NOMO-1 (cell line): ENCODE measurements at regions not wholly inside any gene's neighbourhood (a gene's known extent, or its start where the extent isn't known, plus 50 kb on each side); places are given as distances from the start of the nearest gene placed in this dataset.

ENCODE experiments used
- DNase-seq, 2 experiments: peaks; one replicate each; lab custom pipeline; 2025; ENCODE audit not compliant: unreplicated experiment in 2 of 2; lab: John Stamatoyannopoulos, UW

- DNase-seq = no peak
Measured at GRCh38 chr6:170137176-170137891, 153.5 kb downstream of the DLL1 start.

DNA sequence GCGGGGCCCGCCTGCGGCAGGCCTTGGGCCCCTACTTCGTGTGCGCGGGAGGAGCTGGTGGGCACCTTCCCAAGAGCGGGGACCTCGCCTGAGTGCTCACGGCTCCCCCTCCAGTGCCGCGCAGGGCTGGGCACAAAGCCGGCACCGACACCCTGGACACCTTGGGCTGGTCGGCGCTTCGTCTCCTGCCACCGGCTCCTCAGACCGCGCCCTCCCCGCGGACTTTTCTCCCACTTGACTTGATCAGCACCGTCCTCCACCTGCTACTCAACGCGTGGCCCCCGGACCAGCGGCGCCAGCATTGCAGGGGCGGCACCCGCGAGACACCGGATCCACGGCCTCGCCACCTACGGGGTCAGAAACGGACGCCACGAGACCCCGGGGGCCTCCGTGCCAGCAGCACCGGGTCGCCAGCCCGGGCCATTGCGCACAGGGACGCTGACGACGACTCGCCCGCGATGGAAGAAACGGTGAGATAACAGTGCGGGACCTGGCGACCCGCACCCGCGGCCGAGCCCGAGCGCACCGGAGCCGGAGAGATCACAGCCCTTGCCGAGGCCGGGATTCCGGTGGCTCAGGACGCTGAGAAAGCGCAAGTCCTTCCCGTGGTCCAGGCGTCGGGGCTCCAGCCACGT, 154.2 kb downstream of the DLL1 start:
- DNase-seq = no peak

GRCh38 chr6:170135821-170136471, 154.9 kb downstream of the DLL1 start:
- no peak for DNase-seq

DNA sequence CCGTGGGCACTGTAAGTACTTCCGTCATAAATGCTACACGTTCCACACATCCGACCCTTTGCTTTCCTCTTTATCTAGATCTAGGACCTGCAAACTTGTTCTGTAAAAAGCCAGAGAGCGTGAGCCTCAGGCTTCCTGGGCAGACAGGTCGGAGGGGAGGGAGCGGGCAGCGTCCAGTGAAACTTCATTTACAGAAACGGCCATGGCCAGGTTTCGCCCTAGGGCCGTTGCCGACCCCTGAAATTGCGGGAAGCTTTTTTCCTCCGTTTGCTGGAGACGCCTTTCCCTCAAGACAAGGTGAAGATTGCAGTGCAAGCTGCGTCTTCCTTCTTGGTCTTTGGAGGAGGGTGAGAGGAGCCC, 155.4 kb downstream of the DLL1 start:
- DNase-seq = no peak

DNA sequence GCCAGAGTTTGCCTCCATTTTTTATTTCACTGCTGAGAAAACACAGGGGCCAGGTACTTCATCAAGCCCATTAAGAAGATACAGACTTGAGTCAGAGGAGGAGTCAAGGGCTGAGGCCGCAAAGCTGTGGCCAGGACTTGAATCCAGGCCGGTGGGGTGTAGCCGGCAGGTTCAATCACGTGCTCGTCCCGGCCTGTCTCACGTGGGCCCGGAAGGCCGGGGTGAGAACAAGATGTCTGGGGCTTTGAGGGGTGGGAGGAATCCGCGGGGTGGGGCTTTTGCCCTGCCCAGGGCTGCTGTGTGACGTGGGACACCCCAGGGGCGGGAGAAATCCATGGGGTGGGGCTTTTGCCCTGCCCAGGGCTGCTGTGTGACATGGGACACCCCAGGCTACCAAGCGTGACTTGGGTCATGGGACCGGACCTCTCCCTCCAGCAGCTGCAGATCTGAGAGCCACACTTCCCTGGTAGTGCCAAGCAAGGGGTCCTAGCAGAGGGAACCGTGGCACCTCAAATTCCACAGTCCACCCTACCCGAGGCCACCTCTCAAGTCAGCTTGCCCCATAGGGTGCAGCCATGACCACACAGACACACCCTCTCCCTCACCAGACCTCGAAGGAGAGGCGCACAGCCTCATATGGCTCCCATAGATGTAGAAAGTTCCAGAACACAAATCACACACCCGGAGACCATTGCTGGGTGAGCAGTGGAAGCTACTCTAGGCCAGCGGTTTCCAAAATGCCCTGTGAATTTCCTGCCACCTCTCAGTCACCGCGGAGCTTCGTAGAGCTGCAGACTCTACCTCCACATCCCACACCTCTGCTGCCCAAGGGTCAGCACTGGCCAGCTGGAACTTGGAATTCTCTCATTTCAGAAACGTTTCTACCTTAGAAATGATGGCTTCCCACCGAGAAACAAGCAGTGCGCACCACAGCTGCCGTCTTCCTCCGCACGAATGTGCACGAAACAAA, 156.1 kb downstream of the DLL1 start:
- no peak for DNase-seq

DNA sequence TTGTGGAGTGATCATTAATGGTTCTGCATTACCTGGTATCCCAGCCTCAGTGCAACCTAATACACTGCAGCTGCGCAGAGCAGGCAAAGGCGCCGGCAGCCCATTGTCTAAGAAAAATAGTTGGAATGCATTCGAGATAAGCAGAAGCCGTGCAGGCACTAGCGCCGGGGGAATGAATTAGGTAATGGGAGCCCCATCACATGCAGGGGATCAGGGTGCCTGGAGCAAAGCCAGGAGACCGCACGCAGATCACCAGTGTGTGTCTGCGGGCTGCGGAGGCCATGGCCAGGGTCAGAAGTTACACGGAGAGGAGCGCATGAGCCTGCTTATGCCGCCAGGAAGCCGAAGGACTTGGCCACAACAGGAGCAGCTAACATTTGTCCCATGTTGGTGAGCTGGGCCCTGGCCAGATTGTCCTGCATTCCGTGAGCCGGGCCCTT, 156.8 kb downstream of the DLL1 start:
- no peak for DNase-seq

DNA sequence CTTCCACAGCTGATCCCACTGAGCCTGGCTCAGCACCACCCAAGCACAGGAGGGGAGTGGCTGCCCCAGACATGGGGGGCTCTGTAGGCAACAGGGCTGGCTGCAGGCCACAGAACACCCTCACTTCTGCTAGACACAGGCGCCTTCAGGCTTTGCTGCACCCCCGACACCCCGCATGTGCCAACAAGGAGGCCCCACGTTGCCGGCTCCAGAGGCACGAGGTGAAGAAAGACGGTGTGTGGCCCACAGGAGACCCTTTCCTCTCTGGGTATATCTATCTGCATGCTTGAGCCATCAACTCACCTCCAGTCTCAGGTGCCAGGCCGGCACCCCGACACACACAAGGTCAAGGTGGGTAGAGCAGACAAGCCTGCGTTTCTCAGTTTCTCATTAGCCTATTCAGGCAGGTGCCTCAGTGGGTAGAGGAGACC, 158.3 kb downstream of the DLL1 start:
- DNase-seq = no peak

DNA sequence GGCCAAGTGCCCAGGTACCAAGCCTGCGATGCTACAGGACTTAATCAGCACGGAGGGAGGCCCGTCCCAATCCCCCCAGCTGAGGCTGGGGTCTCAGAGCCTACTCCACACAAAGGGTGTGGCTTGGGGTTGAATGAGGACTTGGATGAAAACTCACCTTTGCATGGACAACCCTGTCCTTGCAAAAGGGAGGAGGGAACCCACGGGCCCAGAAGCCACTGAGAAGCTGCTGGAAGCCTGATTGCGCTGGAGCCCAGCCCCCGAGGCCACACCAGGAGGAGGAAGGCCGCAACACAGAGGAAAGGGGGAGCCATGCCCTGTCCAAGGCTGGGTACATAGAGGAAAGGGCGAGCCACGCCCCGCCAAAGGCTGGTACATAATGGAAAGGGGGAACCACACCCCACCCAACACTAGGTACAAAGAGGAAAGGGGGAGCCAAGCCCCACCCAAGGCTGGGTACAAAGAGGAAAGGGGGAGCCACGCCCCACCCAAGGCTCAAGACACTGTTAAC, 158.8 kb downstream of the DLL1 start:
- no peak for DNase-seq

GRCh38 chr6:170131351-170131750, 159.5 kb downstream of the DLL1 start:
- no peak for DNase-seq

DNA sequence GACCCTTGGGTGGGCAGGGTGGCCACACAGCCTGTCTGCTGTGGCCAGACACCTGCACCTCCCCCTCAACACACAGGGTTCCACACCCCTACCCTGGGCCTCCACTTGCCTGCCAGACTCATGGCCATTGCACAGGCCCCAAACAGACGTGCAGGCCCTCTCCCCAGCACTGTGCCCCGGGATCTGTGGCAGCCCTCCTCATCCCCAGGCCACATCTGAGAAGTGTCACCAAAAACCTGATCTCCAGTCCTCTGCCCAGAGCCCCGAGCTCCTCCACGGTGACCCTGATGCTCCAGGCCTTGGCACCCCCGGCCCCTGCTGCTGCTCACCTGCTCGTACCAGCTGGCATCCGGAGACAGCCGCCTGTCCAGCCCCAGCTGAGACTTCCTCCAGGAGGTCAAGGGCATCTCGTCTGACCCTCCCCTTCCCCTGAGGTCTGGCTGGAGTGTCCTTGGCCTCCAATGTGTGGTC, 160.1 kb downstream of the DLL1 start:
- no peak for DNase-seq

- DNase-seq = no peak
Measured at GRCh38 chr6:170130201-170130621, 160.7 kb downstream of the DLL1 start.

- no peak for DNase-seq
Measured at GRCh38 chr6:170129691-170130171, 161.1 kb downstream of the DLL1 start.

DNA sequence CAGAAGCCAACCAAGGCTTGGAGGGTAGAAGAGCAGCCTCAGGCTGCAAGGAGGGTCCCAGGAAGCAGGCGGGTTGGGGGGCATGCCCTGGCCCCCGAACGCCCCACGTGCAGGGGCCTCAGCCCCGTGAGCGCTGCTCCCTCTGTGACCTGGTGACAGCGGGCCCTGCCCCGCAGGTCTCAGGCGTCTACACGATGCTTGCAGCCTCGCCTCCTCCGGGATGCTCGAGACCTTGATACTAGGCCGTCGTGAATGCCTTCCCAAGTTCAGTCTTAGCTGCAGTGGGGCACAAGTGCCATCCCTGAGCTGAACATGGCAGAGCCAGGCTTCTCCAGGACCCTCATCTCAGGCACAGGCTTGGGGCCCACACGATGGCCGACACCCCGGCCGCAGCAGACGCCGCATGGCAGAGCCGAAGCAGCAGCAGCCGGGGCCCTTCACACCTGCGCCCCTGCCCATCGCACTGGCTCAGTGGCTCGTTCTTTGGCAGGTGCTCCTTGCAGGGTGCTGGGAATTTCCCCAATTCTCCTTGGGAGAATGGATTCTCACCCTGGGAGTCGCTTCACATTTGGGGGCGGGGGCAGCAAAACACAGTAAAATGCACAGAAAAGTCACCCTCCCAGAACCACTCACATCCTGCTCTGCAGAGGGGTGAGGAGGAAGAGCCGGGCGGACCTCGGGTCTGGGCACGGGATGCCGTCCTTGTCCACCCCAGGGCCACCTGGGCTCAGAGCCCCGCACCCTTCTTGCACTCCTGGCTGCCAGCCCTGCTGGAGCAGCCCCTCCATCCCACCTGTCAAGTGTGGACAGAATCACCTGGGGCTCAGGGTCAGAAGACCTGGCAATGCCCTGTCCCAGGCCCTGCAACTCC, 161.8 kb downstream of the DLL1 start:
- DNase-seq = no peak

DNA sequence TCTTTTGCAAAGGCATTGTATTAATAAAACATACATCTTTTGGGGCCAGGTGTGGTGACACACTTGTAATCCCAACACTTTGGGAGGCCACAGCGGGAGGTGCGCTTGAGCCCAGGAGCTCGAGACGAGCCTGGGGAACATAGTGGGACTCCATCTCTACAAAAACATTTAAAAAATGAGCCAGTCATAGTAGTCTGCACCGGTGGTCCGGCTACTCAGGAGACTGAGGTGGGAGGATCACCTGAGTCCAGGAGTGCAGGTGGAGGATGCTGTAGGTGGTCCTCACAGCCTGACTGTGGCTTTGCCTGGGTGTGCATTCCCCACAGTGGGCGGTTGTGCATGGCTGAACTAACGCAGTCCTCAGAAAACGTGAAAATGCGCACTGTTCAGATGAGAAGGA, 162.5 kb downstream of the DLL1 start:
- DNase-seq = no peak

DNA sequence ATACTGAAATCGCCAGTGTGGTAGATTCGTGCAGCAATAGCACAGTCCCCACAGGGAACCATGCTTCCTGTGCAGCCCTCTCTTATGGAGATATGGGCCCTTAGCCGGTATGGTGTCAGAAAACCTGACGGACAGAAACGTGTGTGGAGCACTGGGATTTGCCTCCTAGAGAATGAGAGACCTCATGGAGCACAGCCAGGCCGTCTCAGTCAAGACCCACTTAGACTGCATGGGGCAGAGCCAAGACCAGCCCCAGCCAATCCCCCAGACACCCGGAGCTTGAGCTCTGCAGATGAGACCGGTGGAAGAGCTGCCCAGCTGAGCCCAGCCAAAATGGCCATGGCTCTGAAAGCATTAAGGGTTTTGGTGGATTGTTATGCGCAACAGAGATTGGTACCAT, 163.7 kb downstream of the DLL1 start:
- no peak for DNase-seq

- DNase-seq = no peak
Measured at GRCh38 chr6:170125456-170126300, 165.2 kb downstream of the DLL1 start.

GRCh38 chr6:170124836-170125235, 166.0 kb downstream of the DLL1 start:
- DNase-seq = no peak

DNA sequence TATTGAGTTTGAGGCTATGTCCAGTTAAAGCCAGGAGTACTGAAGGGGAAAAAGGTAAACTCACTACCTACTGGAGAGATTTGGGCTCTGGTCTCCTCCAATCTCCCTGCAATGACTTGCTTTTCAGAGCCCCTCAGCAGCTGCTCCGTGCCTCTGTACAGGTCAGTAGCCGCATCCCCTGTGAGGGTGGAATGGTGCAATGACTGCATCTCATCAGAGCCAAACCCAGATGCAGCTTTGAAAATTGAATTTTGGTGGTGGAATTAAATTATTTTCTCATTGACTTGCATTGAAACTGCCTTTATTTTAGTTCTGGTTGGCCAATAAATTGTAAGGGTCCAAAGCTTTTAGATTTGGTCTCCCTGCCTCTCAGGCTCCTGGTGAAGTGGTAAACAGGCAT, 166.7 kb downstream of the DLL1 start:
- no peak for DNase-seq

- no peak for DNase-seq
Measured at GRCh38 chr6:170122651-170123050, 168.2 kb downstream of the DLL1 start.
